ENCODE measurements at regions not wholly inside any gene's neighbourhood (a gene's known extent, or its start where the extent isn't known, plus 50 kb on each side); places are given as distances from the start of the nearest gene placed in this dataset.
A peak's percentile ranks its signal among the peaks of the same experiment; 100 is the strongest.

DNA sequence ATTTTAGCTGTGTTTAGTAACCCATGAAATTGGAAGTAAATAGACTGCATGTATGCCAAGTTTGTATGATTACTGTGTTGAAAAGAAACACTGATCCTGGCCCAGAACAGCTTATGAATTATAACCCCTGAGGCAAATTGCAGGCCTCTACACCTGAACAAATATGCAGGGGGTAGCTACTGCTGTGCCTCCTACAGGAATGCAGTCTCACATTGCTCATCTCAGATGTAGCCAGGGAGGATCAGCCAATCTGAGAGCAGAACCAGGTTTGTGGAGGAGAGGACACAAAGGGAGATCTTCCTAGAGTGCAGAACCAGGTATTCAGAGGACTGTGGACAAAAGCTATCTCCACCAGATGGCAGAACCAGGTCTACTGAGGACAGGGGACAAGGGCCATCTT is 442.2 kb upstream of the DDI1 start:
- no peak for TF ChIP-seq CTCF (IDR thresholded peaks at IDR 0.05; ENCODE audit: unreplicated experiment)
- H3K27me3 Mint-ChIP-seq (ENCODE audit: unreplicated experiment) = no peaks in the 10 kb centered on the region
- no TSS peak for BruUV-seq (replicated peaks)
- no peaks in the 10 kb centered on the region for H3K36me3 Mint-ChIP-seq (ENCODE audit: insufficient read depth, unreplicated experiment)
- H3K4me1 Mint-ChIP-seq (ENCODE audit: low read depth, unreplicated experiment) = no peaks in the 10 kb centered on the region
- CTCF ChIA-PET = no interaction called here
- DNase-seq = no peak
- no peak overlapping the region for H3K4me3 Mint-ChIP-seq (ENCODE audit: low read depth, unreplicated experiment)
- intact Hi-C loops (cut with micrococcal nuclease; ENCODE audit: unreplicated experiment) = no loop called here
- H3K27ac Mint-ChIP-seq (ENCODE audit: unreplicated experiment) = no peak overlapping the region
- no peaks in the 10 kb centered on the region for H3K9me3 Mint-ChIP-seq (ENCODE audit: low read depth, unreplicated experiment)

DNA sequence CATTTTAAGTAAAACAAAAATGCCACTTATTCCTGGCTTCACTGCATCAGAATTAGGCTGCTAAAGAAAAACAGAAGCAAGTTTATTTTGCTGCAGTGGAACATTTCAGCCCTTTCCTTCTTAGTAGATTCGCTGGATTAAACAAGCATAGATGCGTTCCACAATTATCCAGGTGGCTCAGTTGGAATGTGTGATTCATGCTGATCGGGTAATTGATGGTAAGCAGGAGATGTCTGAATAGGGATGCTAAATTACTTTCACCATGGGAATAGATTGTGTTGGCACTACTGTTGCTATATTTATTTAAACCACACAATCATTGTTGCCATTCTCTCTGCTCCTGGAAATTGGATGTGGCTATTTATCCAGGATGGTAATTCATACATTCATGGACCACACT is 440.1 kb upstream of the DDI1 start:
- H3K27ac Mint-ChIP-seq (ENCODE audit: unreplicated experiment) = no peak overlapping the region
- no peaks in the 10 kb centered on the region for H3K27me3 Mint-ChIP-seq (ENCODE audit: unreplicated experiment)
- H3K36me3 Mint-ChIP-seq (ENCODE audit: insufficient read depth, unreplicated experiment) = no peaks in the 10 kb centered on the region
- no peak for DNase-seq
- BruUV-seq (replicated peaks) = no TSS peak
- CTCF ChIA-PET = no interaction called here
- H3K9me3 Mint-ChIP-seq (ENCODE audit: low read depth, unreplicated experiment) = no peaks in the 10 kb centered on the region
- intact Hi-C loops (cut with micrococcal nuclease; ENCODE audit: unreplicated experiment) = no loop called here
- no peak for TF ChIP-seq CTCF (IDR thresholded peaks at IDR 0.05; ENCODE audit: unreplicated experiment)
- no peak overlapping the region for H3K4me3 Mint-ChIP-seq (ENCODE audit: low read depth, unreplicated experiment)
- no peaks in the 10 kb centered on the region for H3K4me1 Mint-ChIP-seq (ENCODE audit: low read depth, unreplicated experiment)

DNA sequence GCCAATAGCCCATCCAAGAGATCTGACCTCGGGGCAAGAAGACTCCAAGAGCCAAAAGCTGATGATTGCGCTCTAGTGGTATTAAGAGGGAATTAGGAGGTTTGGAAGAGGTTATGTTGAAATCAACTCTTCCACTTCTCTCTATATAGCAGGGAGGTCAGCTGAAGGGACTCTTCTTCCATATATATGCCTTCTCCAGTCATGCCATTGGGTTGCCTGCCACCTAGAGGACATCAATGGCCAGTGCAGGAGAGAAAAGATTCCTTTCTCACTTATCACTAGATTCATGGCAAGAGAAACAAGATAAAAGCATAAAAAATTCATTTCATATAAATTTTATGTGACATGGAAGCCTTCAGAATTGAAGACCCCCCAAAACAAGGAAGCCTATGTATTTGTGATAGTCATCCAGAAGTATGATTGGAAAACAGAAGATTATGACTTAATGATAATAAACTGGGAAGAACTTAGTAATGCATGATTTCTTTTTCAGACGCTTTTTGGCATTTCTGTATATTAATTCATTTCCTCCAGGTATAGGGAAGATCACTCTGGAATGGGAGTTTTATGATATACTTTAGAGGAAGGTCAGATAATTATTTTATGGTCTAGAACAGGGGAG is 435.1 kb upstream of the DDI1 start:
- Mint-ChIP-seq H3K4me3 (ENCODE audit: low read depth, unreplicated experiment) (no peak overlapping the region), H3K36me3 (ENCODE audit: insufficient read depth, unreplicated experiment) (no peaks in the 10 kb centered on the region), H3K27ac (ENCODE audit: unreplicated experiment) (no peak overlapping the region), H3K4me1 (ENCODE audit: low read depth, unreplicated experiment) (no peaks in the 10 kb centered on the region), H3K27me3 (ENCODE audit: unreplicated experiment) (no peaks in the 10 kb centered on the region), H3K9me3 (ENCODE audit: low read depth, unreplicated experiment) (no peaks in the 10 kb centered on the region)
- CTCF ChIA-PET = interaction anchor here (0.5 kb wide), 1 partner anchor 400 kb away, joined by 6 read pairs; no protein-coding TSS in a partner anchor
- BruUV-seq (replicated peaks) = no TSS peak
- TF ChIP-seq CTCF (IDR thresholded peaks at IDR 0.05; ENCODE audit: unreplicated experiment) = no peak
- intact Hi-C loops (cut with micrococcal nuclease; ENCODE audit: unreplicated experiment) = loop anchor here (1.0 to 5.0 kb wide), 4 partner anchors 139 to 399 kb away; no protein-coding TSS in a partner anchor
- DNase-seq = peak; percentile 26

DNA sequence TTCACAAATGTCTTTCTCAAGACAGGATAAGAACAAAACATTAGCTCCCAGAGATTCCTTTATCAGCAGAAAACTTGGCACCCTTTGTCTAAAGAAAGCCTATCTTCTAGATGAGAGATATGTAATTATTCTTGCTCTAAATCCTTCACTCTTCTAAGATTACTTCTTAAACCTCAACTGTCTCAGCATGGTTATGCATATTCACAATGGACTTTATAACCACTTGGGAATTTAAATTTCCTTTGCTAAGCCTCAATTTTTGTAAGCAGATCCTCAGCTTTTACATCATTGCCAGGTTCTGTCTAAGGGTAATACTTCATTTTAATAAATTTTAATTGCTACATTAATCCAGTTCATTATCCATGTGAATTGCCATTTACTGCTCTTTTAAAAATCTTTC is 433.6 kb upstream of the DDI1 start:
- H3K27ac Mint-ChIP-seq (ENCODE audit: unreplicated experiment) = no peak overlapping the region
- no peaks in the 10 kb centered on the region for H3K27me3 Mint-ChIP-seq (ENCODE audit: unreplicated experiment)
- CTCF ChIA-PET = no interaction called here
- TF ChIP-seq CTCF (IDR thresholded peaks at IDR 0.05; ENCODE audit: unreplicated experiment) = no peak
- no peaks in the 10 kb centered on the region for H3K4me1 Mint-ChIP-seq (ENCODE audit: low read depth, unreplicated experiment)
- intact Hi-C loops (cut with micrococcal nuclease; ENCODE audit: unreplicated experiment) = loop anchor here (5.0 kb wide), 1 partner anchor 141 kb away; no protein-coding TSS in a partner anchor
- no peaks in the 10 kb centered on the region for H3K36me3 Mint-ChIP-seq (ENCODE audit: insufficient read depth, unreplicated experiment)
- DNase-seq = no peak
- H3K4me3 Mint-ChIP-seq (ENCODE audit: low read depth, unreplicated experiment) = no peak overlapping the region
- H3K9me3 Mint-ChIP-seq (ENCODE audit: low read depth, unreplicated experiment) = no peaks in the 10 kb centered on the region
- no TSS peak for BruUV-seq (replicated peaks)
